ENCODE measurements at regions not wholly inside any gene's neighbourhood (a gene's known extent, or its start where the extent isn't known, plus 50 kb on each side); places are given as distances from the start of the nearest gene placed in this dataset.

GRCh38 chr7:68125168-68125567 lies 1128.5 kb downstream of the TYW1 start:
- H2BK120ac ChIP-seq (replicated peaks; ENCODE audit: low read depth, low read length): no peak overlapping the region
- H2BK15ac ChIP-seq (ENCODE audit: low read length): no peak overlapping the region
- no peak overlapping the region for H2BK5ac ChIP-seq (ENCODE audit: low read depth, low read length)
- H2BK20ac ChIP-seq (ENCODE audit: low read length): no peak overlapping the region
- H4K8ac ChIP-seq (ENCODE audit: extremely low read depth, insufficient read depth, low read length): no peak overlapping the region
- TF ChIP-seq ASH2L (IDR thresholded peaks at IDR 0.05; ENCODE audit: low read length): no peak
- TF ChIP-seq POLR2A (IDR thresholded peaks at IDR 0.05; ENCODE audit: control extremely low read depth in 1 of 2, low read depth in 2 of 2, low read length in 2 of 2): no peak
- TF ChIP-seq POLR2AphosphoS5 (IDR thresholded peaks at IDR 0.05; ENCODE audit: low read depth, low read length): no peak
- no peaks in the 10 kb centered on the region for H3K27me3 ChIP-seq (replicated peaks in 1 of 4; ENCODE audit: control insufficient read depth in 3 of 4, extremely low read depth in 1 of 4, insufficient read depth in 3 of 4, low read length in 3 of 4)
- no peak for DNase-seq (ENCODE audit: low read depth in 1 of 2, low spot score in 2 of 2)
- no peaks in the 10 kb centered on the region for H3K4me1 ChIP-seq (replicated peaks in 1 of 4; ENCODE audit: control insufficient read depth in 3 of 4, insufficient read depth in 4 of 4, low read length in 3 of 4)
- no peaks in the 10 kb centered on the region for H4K20me1 ChIP-seq (replicated peaks in 1 of 2; ENCODE audit: control insufficient read depth in 1 of 2, insufficient read depth in 2 of 2, low read length in 2 of 2)
- no peak overlapping the region for H3K4ac ChIP-seq (replicated peaks; ENCODE audit: insufficient read length, low read depth, low read length)
- 90% methylated on average over 2 of the region's 2 CpGs; no CpG with 5 or more reads in 1 of the 2 experiments for WGBS, 2 experiments (ENCODE audit: extremely low coverage in 1 of 2, insufficient coverage in 1 of 2, insufficient read length in 1 of 2, insufficient replicate concordance in 2 of 2, low coverage in 1 of 2, low lambda C conversion rate in 2 of 2, missing lambda C conversion rate in 1 of 2)
- no peaks in the 10 kb centered on the region for H3K36me3 ChIP-seq (ENCODE audit: control insufficient read depth in 2 of 4, insufficient read depth in 4 of 4, low read length in 3 of 4)
- H3K4me3 ChIP-seq (ENCODE audit: extremely low read depth in 1 of 4, insufficient read depth in 2 of 4, low read depth in 3 of 4, low read length in 4 of 4): no peak overlapping the region
- POLR2A ChIA-PET (ENCODE audit: partially characterized antibody): no interaction called here
- no peak overlapping the region for H3K14ac ChIP-seq (ENCODE audit: insufficient read length)
- no peak overlapping the region for H2AFZ ChIP-seq (ENCODE audit: low read length)
- no peak overlapping the region for H2BK12ac ChIP-seq (ENCODE audit: low read depth, low read length)
- H3K4me2 ChIP-seq (ENCODE audit: insufficient read depth in 1 of 2, low read depth in 2 of 2, low read length in 2 of 2): no peak overlapping the region
- no peak overlapping the region for H3K18ac ChIP-seq (ENCODE audit: extremely low read depth, low read length)
- H3K23me2 ChIP-seq (ENCODE audit: low read depth, low read length): no peaks in the 10 kb centered on the region
- no peaks in the 10 kb centered on the region for H3K79me1 ChIP-seq (ENCODE audit: low read depth, low read length)
- no peak overlapping the region for H3K23ac ChIP-seq (ENCODE audit: insufficient read length)
- H4K91ac ChIP-seq (replicated peaks; ENCODE audit: insufficient read length, low read length): no peak overlapping the region
- H3K79me2 ChIP-seq (ENCODE audit: control insufficient read depth in 1 of 2, insufficient read depth in 2 of 2, low read length in 2 of 2): no peaks in the 10 kb centered on the region
- FAIRE-seq: no peak
- H2AK5ac ChIP-seq (ENCODE audit: low read depth, low read length): no peak overlapping the region
- CTCF ChIA-PET (ENCODE audit: partially characterized antibody): interaction anchor here (0.7 kb wide), 2 partner anchors 52 to 380 kb away, joined by 3 read pairs; no protein-coding TSS in a partner anchor
- H3K9ac ChIP-seq (replicated peaks in 1 of 4; ENCODE audit: extremely low read depth in 1 of 4, low read depth in 3 of 4, low read length in 3 of 4): no peak overlapping the region
- H3K9me3 ChIP-seq (ENCODE audit: insufficient read depth in 2 of 2, low read depth in 1 of 2, low read length in 1 of 2): peaks cover 0 to 3% of the 10 kb centered on the region in 2 experiments; a peak in 1 of 4 replicates
- H3K56ac ChIP-seq (replicated peaks; ENCODE audit: insufficient read length, low read depth, low read length): no peak overlapping the region
- no peak overlapping the region for H3K27ac ChIP-seq (ENCODE audit: low read depth, low read length)
- H4K5ac ChIP-seq (ENCODE audit: insufficient read length, low read depth, low read length): no peak overlapping the region

All from H1 (cell line).